ENCODE measurements at regions not wholly inside any gene's neighbourhood (a gene's known extent, or its start where the extent isn't known, plus 50 kb on each side); places are given as distances from the start of the nearest gene placed in this dataset.

- TF ChIP-seq, protein P1, sequence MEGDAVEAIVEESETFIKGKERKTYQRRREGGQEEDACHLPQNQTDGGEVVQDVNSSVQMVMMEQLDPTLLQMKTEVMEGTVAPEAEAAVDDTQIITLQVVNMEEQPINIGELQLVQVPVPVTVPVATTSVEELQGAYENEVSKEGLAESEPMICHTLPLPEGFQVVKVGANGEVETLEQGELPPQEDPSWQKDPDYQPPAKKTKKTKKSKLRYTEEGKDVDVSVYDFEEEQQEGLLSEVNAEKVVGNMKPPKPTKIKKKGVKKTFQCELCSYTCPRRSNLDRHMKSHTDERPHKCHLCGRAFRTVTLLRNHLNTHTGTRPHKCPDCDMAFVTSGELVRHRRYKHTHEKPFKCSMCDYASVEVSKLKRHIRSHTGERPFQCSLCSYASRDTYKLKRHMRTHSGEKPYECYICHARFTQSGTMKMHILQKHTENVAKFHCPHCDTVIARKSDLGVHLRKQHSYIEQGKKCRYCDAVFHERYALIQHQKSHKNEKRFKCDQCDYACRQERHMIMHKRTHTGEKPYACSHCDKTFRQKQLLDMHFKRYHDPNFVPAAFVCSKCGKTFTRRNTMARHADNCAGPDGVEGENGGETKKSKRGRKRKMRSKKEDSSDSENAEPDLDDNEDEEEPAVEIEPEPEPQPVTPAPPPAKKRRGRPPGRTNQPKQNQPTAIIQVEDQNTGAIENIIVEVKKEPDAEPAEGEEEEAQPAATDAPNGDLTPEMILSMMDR (IDR thresholded peaks at IDR 0.05; ENCODE audit: low read depth, low read length, missing input control) = no peak
- TF ChIP-seq HNF4A (conservative IDR thresholded peaks at IDR 0.05) (no peak), TAF1 (conservative IDR thresholded peaks at IDR 0.05) (no peak), JUND (IDR thresholded peaks at IDR 0.05) (no peak), MAX (IDR thresholded peaks at IDR 0.05) (no peak), SP1 (IDR thresholded peaks at IDR 0.05) (no peak), YY1 (IDR thresholded peaks at IDR 0.05) (no peak), RAD21 (IDR thresholded peaks at IDR 0.05) (no peak), GABPA (IDR thresholded peaks at IDR 0.05 in 1 of 2, conservative IDR thresholded peaks at IDR 0.05 in 1 of 2) (no peak), FOXA1 (IDR thresholded peaks at IDR 0.05) (no peak)
- TF ChIP-seq, protein P2, sequence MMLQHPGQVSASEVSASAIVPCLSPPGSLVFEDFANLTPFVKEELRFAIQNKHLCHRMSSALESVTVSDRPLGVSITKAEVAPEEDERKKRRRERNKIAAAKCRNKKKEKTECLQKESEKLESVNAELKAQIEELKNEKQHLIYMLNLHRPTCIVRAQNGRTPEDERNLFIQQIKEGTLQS (IDR thresholded peaks at IDR 0.05) = no peak
- TF ChIP-seq, protein P3, sequence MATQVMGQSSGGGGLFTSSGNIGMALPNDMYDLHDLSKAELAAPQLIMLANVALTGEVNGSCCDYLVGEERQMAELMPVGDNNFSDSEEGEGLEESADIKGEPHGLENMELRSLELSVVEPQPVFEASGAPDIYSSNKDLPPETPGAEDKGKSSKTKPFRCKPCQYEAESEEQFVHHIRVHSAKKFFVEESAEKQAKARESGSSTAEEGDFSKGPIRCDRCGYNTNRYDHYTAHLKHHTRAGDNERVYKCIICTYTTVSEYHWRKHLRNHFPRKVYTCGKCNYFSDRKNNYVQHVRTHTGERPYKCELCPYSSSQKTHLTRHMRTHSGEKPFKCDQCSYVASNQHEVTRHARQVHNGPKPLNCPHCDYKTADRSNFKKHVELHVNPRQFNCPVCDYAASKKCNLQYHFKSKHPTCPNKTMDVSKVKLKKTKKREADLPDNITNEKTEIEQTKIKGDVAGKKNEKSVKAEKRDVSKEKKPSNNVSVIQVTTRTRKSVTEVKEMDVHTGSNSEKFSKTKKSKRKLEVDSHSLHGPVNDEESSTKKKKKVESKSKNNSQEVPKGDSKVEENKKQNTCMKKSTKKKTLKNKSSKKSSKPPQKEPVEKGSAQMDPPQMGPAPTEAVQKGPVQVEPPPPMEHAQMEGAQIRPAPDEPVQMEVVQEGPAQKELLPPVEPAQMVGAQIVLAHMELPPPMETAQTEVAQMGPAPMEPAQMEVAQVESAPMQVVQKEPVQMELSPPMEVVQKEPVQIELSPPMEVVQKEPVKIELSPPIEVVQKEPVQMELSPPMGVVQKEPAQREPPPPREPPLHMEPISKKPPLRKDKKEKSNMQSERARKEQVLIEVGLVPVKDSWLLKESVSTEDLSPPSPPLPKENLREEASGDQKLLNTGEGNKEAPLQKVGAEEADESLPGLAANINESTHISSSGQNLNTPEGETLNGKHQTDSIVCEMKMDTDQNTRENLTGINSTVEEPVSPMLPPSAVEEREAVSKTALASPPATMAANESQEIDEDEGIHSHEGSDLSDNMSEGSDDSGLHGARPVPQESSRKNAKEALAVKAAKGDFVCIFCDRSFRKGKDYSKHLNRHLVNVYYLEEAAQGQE (IDR thresholded peaks at IDR 0.05) = no peak
Observed at GRCh38 chr1:30613188-30613587, 110.2 kb downstream of the MATN1 start.
